Nephron progenitor cell (in vitro differentiated cells): ENCODE measurements at regions not wholly inside any gene's neighbourhood (a gene's known extent, or its start where the extent isn't known, plus 50 kb on each side); places are given as distances from the start of the nearest gene placed in this dataset.

Experiments
- DNase-seq: peaks from one replicate; pipeline ENCODE4 v3.0.0; 2021
- H3K27ac Mint-ChIP-seq: 2 replicates; pipeline ENCODE4 v1.8.0; 2021; ENCODE audit warnings: mild to moderate bottlenecking, moderate library complexity, mixed read lengths
- H3K27me3 Mint-ChIP-seq: 2 replicates; pipeline ENCODE4 v1.8.0; 2021; ENCODE audit warnings: mild to moderate bottlenecking, low read depth, mixed read lengths; ENCODE audit not compliant: poor library complexity
- H3K36me3 Mint-ChIP-seq: 2 replicates; pipeline ENCODE4 v1.8.0; 2021; ENCODE audit warnings: low read depth, mixed read lengths
- H3K4me1 Mint-ChIP-seq: 2 replicates; pipeline ENCODE4 v1.8.0; 2021; ENCODE audit warnings: mixed read lengths
- H3K4me3 Mint-ChIP-seq: 2 replicates; pipeline ENCODE4 v1.8.0; 2021; ENCODE audit warnings: mild to moderate bottlenecking, moderate library complexity, mixed read lengths
- H3K9me3 Mint-ChIP-seq: 2 replicates; pipeline ENCODE4 v1.8.0; 2021; ENCODE audit warnings: mild to moderate bottlenecking, moderate library complexity, mixed read lengths
- CTCF ChIP-seq: fragments of 200-600 bp; sonication (generic); IDR thresholded peaks from 2 replicates; pipeline ENCODE4 v1.5.0; 2021; ENCODE audit warnings: antibody characterized with exemption

DNA sequence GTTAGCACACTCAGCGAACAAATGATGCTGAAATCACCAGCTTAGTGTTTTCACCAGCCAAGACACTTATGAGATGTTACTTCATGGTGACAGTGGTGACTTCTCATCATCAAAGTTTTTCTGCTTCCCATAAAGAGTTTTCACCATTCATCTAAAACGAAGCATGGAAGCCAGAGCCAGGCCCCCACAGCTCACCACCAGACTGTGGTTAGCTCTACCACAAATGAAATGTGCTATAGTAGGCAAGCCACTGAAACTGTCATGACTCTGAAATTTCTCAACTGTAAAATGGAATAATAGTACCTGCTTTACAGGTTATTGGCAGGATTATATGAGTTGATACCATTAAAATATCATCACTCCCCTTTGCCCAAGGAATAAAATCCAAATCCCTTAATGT, 56.4 kb upstream of the HHIP start:
- H3K4me3 Mint-ChIP-seq: no peak overlapping the region
- H3K4me1 Mint-ChIP-seq: peaks cover 5% of the 10 kb centered on the region
- no peak overlapping the region for H3K27ac Mint-ChIP-seq
- H3K36me3 Mint-ChIP-seq: peaks cover 21% of the 10 kb centered on the region
- H3K9me3 Mint-ChIP-seq: peaks cover 33% of the 10 kb centered on the region
- TF ChIP-seq CTCF: no peak
- no peak for DNase-seq
- H3K27me3 Mint-ChIP-seq: no peaks in the 10 kb centered on the region

GRCh38 chr4:144590020-144590419, 55.9 kb upstream of the HHIP start:
- Mint-ChIP-seq H3K9me3 (peaks cover 33% of the 10 kb centered on the region), H3K4me1 (peaks cover under 1% of the 10 kb centered on the region), H3K27me3 (no peaks in the 10 kb centered on the region), H3K36me3 (peaks cover 21% of the 10 kb centered on the region), H3K27ac (no peak overlapping the region), H3K4me3 (no peak overlapping the region)
- TF ChIP-seq CTCF: no peak
- DNase-seq: no peak

DNA sequence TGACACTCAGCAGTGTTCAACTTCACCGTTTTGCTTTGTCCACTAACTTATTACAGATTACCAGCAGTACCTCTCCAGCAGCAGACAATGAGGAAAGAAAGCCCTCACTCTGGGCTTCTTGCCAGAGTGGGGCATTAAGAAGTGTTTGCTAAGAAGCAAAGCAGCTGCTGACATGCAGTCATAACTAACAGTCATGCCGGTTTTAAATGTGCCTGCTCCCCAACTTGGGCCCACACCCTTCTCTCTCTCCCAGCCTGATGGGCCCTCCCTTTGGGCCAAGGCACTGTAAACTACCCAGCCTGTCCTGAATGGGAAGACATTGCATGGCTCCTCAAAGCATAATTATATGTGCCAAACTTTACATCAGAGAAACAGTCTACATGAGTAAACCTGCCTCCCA, 54.6 kb upstream of the HHIP start:
- TF ChIP-seq CTCF: no peak
- Mint-ChIP-seq H3K9me3 (peaks cover 32% of the 10 kb centered on the region), H3K27me3 (no peaks in the 10 kb centered on the region), H3K36me3 (peaks cover 21% of the 10 kb centered on the region), H3K4me1 (no peaks in the 10 kb centered on the region), H3K4me3 (no peak overlapping the region), H3K27ac (no peak overlapping the region)
- DNase-seq: no peak

GRCh38 chr4:144592264-144592663, 53.7 kb upstream of the HHIP start:
- H3K9me3 Mint-ChIP-seq: peaks cover 25% of the 10 kb centered on the region
- no peak overlapping the region for H3K4me3 Mint-ChIP-seq
- H3K27me3 Mint-ChIP-seq: no peaks in the 10 kb centered on the region
- DNase-seq: no peak
- peaks cover 21% of the 10 kb centered on the region for H3K36me3 Mint-ChIP-seq
- H3K4me1 Mint-ChIP-seq: no peaks in the 10 kb centered on the region
- no peak for TF ChIP-seq CTCF
- no peak overlapping the region for H3K27ac Mint-ChIP-seq

DNA sequence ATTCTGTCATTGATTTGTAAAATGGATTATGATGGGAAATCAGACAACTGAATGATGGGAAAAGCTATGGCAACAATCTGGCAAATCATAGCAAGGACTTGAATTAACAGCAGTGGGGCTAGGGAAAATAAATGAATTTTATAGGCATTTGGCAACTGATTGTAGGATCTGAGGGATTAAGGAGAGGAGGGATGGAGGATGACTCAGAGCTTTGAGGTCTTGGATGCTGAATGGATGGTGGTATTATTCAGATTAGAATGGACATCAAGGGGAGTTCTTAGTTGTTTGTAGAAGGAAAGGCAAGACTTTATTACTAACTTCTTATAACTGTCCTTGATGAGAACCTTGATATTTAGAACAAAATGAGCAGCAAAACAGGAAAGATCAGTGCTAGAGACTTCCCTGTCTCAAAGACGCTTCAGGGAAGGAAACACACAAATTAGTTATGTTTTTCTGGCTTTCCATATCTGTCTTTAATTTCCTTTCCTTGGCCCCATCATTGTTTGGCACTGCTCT, 51.4 kb upstream of the HHIP start:
- peaks cover 4% of the 10 kb centered on the region for H3K36me3 Mint-ChIP-seq
- H3K4me3 Mint-ChIP-seq: no peak overlapping the region
- DNase-seq: no peak
- H3K9me3 Mint-ChIP-seq: peaks cover 5% of the 10 kb centered on the region
- H3K27ac Mint-ChIP-seq: no peak overlapping the region
- no peak for TF ChIP-seq CTCF
- no peaks in the 10 kb centered on the region for H3K4me1 Mint-ChIP-seq
- no peaks in the 10 kb centered on the region for H3K27me3 Mint-ChIP-seq

- H3K36me3 Mint-ChIP-seq: no peaks in the 10 kb centered on the region
- H3K4me1 Mint-ChIP-seq: no peaks in the 10 kb centered on the region
- no peak overlapping the region for H3K27ac Mint-ChIP-seq
- TF ChIP-seq CTCF: no peak
- H3K9me3 Mint-ChIP-seq: no peaks in the 10 kb centered on the region
- no peak overlapping the region for H3K4me3 Mint-ChIP-seq
- H3K27me3 Mint-ChIP-seq: no peaks in the 10 kb centered on the region
- no peak for DNase-seq
These were observed 50.3 kb upstream of the HHIP start for GRCh38 chr4:144595681-144596080.
